ENCODE measurements at regions not wholly inside any gene's neighbourhood (a gene's known extent, or its start where the extent isn't known, plus 50 kb on each side); places are given as distances from the start of the nearest gene placed in this dataset.
"Not testable (repeated sequence)": the region's sequence is repeated elsewhere in the genome, so short reads cannot be mapped to it uniquely, and the experiment has no call there.

GRCh38 chr20:30288346-30288745, 969.1 kb upstream of the DEFB115 start:
- no peak for TF ChIP-seq CTCF (IDR thresholded peaks at IDR 0.05)
- TF ChIP-seq POLR2A (IDR thresholded peaks at IDR 0.05), result no peak
- Histone ChIP-seq H3K9me3 (no peaks in the 10 kb centered on the region), H3K4me3 (no peak overlapping the region), H3K27me3 (no peaks in the 10 kb centered on the region), H3K4me1 (peaks cover 0 to 41% (median 0%) of the 10 kb centered on the region in 3 donors), H3K36me3 (no peaks in the 10 kb centered on the region), H3K27ac (peak overlapping the region in 1 of 4 donors; percentile 36)
- 77 to 87% methylated on average over 10 of the region's 10 CpGs for WGBS, 2 donors
- no peak for DNase-seq
- intact Hi-C loops (cut with DNase I), result no loop called here

GRCh38 chr20:30289049-30289448, 968.4 kb upstream of the DEFB115 start:
- DNase-seq, result not testable (repeated sequence)

GRCh38 chr20:30289711-30290141, 967.7 kb upstream of the DEFB115 start:
- H3K36me3 ChIP-seq; intact Hi-C loops (cut with DNase I); H3K27me3 ChIP-seq; H3K9me3 ChIP-seq; DNase-seq: not testable (repeated sequence)
- 5 to 91% methylated on average over 10 to 20 of the region's 27 CpGs for WGBS, 2 donors
- Histone ChIP-seq H3K4me1 (peaks cover 0 to 27% (median 0%) of the 10 kb centered on the region in 3 donors), H3K27ac (peak overlapping the region in 3 of 4 donors; percentile 48 to 79 (median 65)), H3K4me3 (peak overlapping the region in 3 of 4 donors; percentile 19 to 44 (median 26))

More at GRCh38 chr20:30289049-30289448, 968.4 kb upstream of the DEFB115 start:
- intact Hi-C loops (cut with DNase I); H3K9me3 ChIP-seq; H3K36me3 ChIP-seq; H3K27me3 ChIP-seq: not testable (repeated sequence)
- Histone ChIP-seq H3K4me1 (peaks cover 0 to 34% (median 0%) of the 10 kb centered on the region in 3 donors), H3K27ac (peak overlapping the region in 1 of 4 donors; percentile 79), H3K4me3 (peak overlapping the region in 1 of 4 donors; percentile 44)
- 20 to 70% methylated on average over 8 to 11 of the region's 11 CpGs for WGBS, 2 donors

- DNase-seq; H3K9me3 ChIP-seq; H3K36me3 ChIP-seq; H3K27me3 ChIP-seq; intact Hi-C loops (cut with DNase I): not testable (repeated sequence)
- WGBS, 2 donors, result 9 to 66% methylated on average over 11 to 21 of the region's 27 CpGs
- H3K4me1 ChIP-seq, result peaks cover 0 to 25% (median 0%) of the 10 kb centered on the region in 3 donors
- peak overlapping the region in 2 of 4 donors; percentile 48 to 79 for H3K27ac ChIP-seq
- H3K4me3 ChIP-seq, result peak overlapping the region in 3 of 4 donors; percentile 19 to 44 (median 26)
Observed at GRCh38 chr20:30290361-30291063, 967.0 kb upstream of the DEFB115 start.

GRCh38 chr20:30291064-30291379, 966.4 kb upstream of the DEFB115 start:
- not testable (repeated sequence) for DNase-seq

GRCh38 chr20:30291686-30292085, 965.8 kb upstream of the DEFB115 start:
- DNase-seq; H3K27me3 ChIP-seq; H3K4me3 ChIP-seq; intact Hi-C loops (cut with DNase I); H3K27ac ChIP-seq; H3K9me3 ChIP-seq; H3K36me3 ChIP-seq: not testable (repeated sequence)
- no CpG with 5 or more reads among the region's 32 CpGs for WGBS, 2 donors
- peaks cover 0 to 25% (median 0%) of the 10 kb centered on the region in 3 donors for H3K4me1 ChIP-seq

More at GRCh38 chr20:30291064-30291379, 966.4 kb upstream of the DEFB115 start:
- H3K27ac ChIP-seq; H3K36me3 ChIP-seq; H3K9me3 ChIP-seq; intact Hi-C loops (cut with DNase I); H3K27me3 ChIP-seq; H3K4me3 ChIP-seq: not testable (repeated sequence)
- peaks cover 0 to 25% (median 0%) of the 10 kb centered on the region in 3 donors for H3K4me1 ChIP-seq
- WGBS, 2 donors, result 52% methylated on average over 4 of the region's 4 CpGs; no CpG with 5 or more reads in 1 of the 2 donors

- intact Hi-C loops (cut with DNase I); H3K27me3 ChIP-seq; H3K36me3 ChIP-seq; H3K27ac ChIP-seq; H3K9me3 ChIP-seq; H3K4me3 ChIP-seq; DNase-seq: not testable (repeated sequence)
- WGBS, 2 donors, result 0 to 20% methylated on average over 1 of the region's 1 CpG
- H3K4me1 ChIP-seq, result peaks cover 0 to 13% (median 0%) of the 10 kb centered on the region in 3 donors
Observed at GRCh38 chr20:30295396-30295795, 962.1 kb upstream of the DEFB115 start.

GRCh38 chr20:30295967-30296366, 961.5 kb upstream of the DEFB115 start:
- 70 to 86% methylated on average over 7 of the region's 9 CpGs for WGBS, 2 donors
- not testable (repeated sequence) for H3K4me1 ChIP-seq, DNase-seq

GRCh38 chr20:30297878-30298595, 959.4 kb upstream of the DEFB115 start:
- H3K9me3 ChIP-seq; DNase-seq; H3K4me3 ChIP-seq; H3K36me3 ChIP-seq; intact Hi-C loops (cut with DNase I); H3K4me1 ChIP-seq; H3K27ac ChIP-seq: not testable (repeated sequence)
- whole genome bisulfite sequencing, 2 donors, result 82 to 86% methylated on average over 1 of the region's 1 CpG
- H3K27me3 ChIP-seq, result peaks cover 0 to 13% (median 0%) of the 10 kb centered on the region in 4 donors

More at GRCh38 chr20:30295967-30296366, 961.5 kb upstream of the DEFB115 start:
- H3K4me3 ChIP-seq; intact Hi-C loops (cut with DNase I); H3K36me3 ChIP-seq; H3K9me3 ChIP-seq; H3K27ac ChIP-seq: not testable (repeated sequence)
- peaks cover 0 to 11% (median 0%) of the 10 kb centered on the region in 4 donors for H3K27me3 ChIP-seq

- H3K27ac ChIP-seq; intact Hi-C loops (cut with DNase I): not testable (repeated sequence)
- WGBS, 2 donors, result 15 to 80% methylated on average over 1 to 4 of the region's 33 CpGs
Observed at GRCh38 chr20:30300220-30300642, 957.2 kb upstream of the DEFB115 start.

GRCh38 chr20:30302786-30303185, 954.7 kb upstream of the DEFB115 start:
- H3K36me3 ChIP-seq; intact Hi-C loops (cut with DNase I); H3K4me3 ChIP-seq; H3K27ac ChIP-seq; H3K9me3 ChIP-seq; DNase-seq; H3K4me1 ChIP-seq: not testable (repeated sequence)
- H3K27me3 ChIP-seq, result peaks cover 0 to 13% (median 0%) of the 10 kb centered on the region in 4 donors

More at GRCh38 chr20:30300220-30300642, 957.2 kb upstream of the DEFB115 start:
- peak overlapping the region in 1 of 4 donors; percentile 11 for H3K4me3 ChIP-seq
- DNase-seq, H3K4me1 ChIP-seq, H3K36me3 ChIP-seq, H3K9me3 ChIP-seq: not testable (repeated sequence)
- peaks cover 0 to 13% (median 0%) of the 10 kb centered on the region in 4 donors for H3K27me3 ChIP-seq

GRCh38 chr20:30309938-30310337, 947.5 kb upstream of the DEFB115 start:
- H3K27me3 ChIP-seq; H3K4me1 ChIP-seq; intact Hi-C loops (cut with DNase I); H3K9me3 ChIP-seq; H3K27ac ChIP-seq; H3K36me3 ChIP-seq; DNase-seq; H3K4me3 ChIP-seq: not testable (repeated sequence)
- WGBS, 2 donors, result 0 to 40% methylated on average over 1 of the region's 1 CpG
